Gastrocnemius medialis (tissue), 4 donors: ENCODE measurements at regions not wholly inside any gene's neighbourhood (a gene's known extent, or its start where the extent isn't known, plus 50 kb on each side); places are given as distances from the start of the nearest gene placed in this dataset.

Experiments used
- CTCF ChIP-seq, 5 experiments: fragments of 450-650 bp in 3 of 5; fragments of 200-600 bp in 2 of 5; sonication (generic) in 2 of 5; IDR thresholded peaks in 4 of 5; conservative IDR thresholded peaks in 1 of 5; 1 replicate in 4 of 5; 2 replicates in 1 of 5; pipeline ENCODE4 v1.5.1; 2016 to 2019; ENCODE audit warnings: antibody characterized with exemption in 5 of 5, mild to moderate bottlenecking in 3 of 5, moderate library complexity in 3 of 5
- POLR2A ChIP-seq, 2 donors: fragments of 450-650 bp; IDR thresholded peaks; one replicate each; pipeline ENCODE4 v1.6.1; 2017; ENCODE audit warnings: antibody characterized with exemption in 2 of 2, mild to moderate bottlenecking in 2 of 2, moderate library complexity in 2 of 2

- TF ChIP-seq CTCF (IDR thresholded peaks at IDR 0.05 in 4 of 5, conservative IDR thresholded peaks at IDR 0.05 in 1 of 5) = no peak
- no peak for TF ChIP-seq POLR2A (IDR thresholded peaks at IDR 0.05)
Observed at GRCh38 chr16:80296034-80296433, 244.8 kb upstream of the DYNLRB2 start.
